Panc1 (cell line): ENCODE measurements at regions not wholly inside any gene's neighbourhood (a gene's known extent, or its start where the extent isn't known, plus 50 kb on each side); places are given as distances from the start of the nearest gene placed in this dataset.
"Not testable (repeated sequence)": the region's sequence is repeated elsewhere in the genome, so short reads cannot be mapped to it uniquely, and the experiment has no call there.

Experiments used
- TCF7L2 ChIP-seq: IDR thresholded peaks from 2 replicates; pipeline ENCODE4 v1.6.1; 2011; ENCODE audit warnings: mild to moderate bottlenecking, low read depth, low read length, inconsistent platforms
- TF ChIP-seq, protein P1 (sequence below): fragments of 450-650 bp; IDR thresholded peaks from 2 replicates; pipeline ENCODE4 v1.5.1; 2017; ENCODE audit warnings: mild to moderate bottlenecking

- TF ChIP-seq, protein P1, sequence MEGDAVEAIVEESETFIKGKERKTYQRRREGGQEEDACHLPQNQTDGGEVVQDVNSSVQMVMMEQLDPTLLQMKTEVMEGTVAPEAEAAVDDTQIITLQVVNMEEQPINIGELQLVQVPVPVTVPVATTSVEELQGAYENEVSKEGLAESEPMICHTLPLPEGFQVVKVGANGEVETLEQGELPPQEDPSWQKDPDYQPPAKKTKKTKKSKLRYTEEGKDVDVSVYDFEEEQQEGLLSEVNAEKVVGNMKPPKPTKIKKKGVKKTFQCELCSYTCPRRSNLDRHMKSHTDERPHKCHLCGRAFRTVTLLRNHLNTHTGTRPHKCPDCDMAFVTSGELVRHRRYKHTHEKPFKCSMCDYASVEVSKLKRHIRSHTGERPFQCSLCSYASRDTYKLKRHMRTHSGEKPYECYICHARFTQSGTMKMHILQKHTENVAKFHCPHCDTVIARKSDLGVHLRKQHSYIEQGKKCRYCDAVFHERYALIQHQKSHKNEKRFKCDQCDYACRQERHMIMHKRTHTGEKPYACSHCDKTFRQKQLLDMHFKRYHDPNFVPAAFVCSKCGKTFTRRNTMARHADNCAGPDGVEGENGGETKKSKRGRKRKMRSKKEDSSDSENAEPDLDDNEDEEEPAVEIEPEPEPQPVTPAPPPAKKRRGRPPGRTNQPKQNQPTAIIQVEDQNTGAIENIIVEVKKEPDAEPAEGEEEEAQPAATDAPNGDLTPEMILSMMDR = not testable (repeated sequence)
- not testable (repeated sequence) for TF ChIP-seq TCF7L2
These were observed 886.7 kb downstream of the FAT4 start for GRCh38 chr4:126201251-126202138.
